HG03354 (cell line): ENCODE measurements at regions not wholly inside any gene's neighbourhood (a gene's known extent, or its start where the extent isn't known, plus 50 kb on each side); places are given as distances from the start of the nearest gene placed in this dataset.
A peak's percentile ranks its signal among the peaks of the same experiment; 100 is the strongest.

Experiments
- ATAC-seq: cut with Tn5 transposase; IDR thresholded peaks from one replicate; pipeline ENCODE4 v1.9.1; 2021; ENCODE audit warnings: mild to moderate bottlenecking; ENCODE audit not compliant: unreplicated experiment, poor library complexity, severe bottlenecking

- ATAC-seq: no peak
Measured at GRCh38 chr12:97257726-97258125, 204.9 kb upstream of the RMST start.

- no peak for ATAC-seq
Measured at GRCh38 chr12:97259098-97259497, 203.5 kb upstream of the RMST start.

GRCh38 chr12:97260786-97261185 lies 201.8 kb upstream of the RMST start:
- ATAC-seq: no peak

GRCh38 chr12:97267166-97267565 lies 195.4 kb upstream of the RMST start:
- no peak for ATAC-seq

- ATAC-seq: no peak
Measured at GRCh38 chr12:97267594-97268202, 194.9 kb upstream of the RMST start.

- ATAC-seq: no peak
Measured at GRCh38 chr12:97272471-97272870, 190.1 kb upstream of the RMST start.

- ATAC-seq: no peak
Measured at GRCh38 chr12:97274386-97274785, 188.2 kb upstream of the RMST start.

- ATAC-seq: no peak
Measured at GRCh38 chr12:97275256-97275655, 187.3 kb upstream of the RMST start.

GRCh38 chr12:97275728-97276590 lies 186.6 kb upstream of the RMST start:
- ATAC-seq: no peak

GRCh38 chr12:97276661-97277429 lies 185.8 kb upstream of the RMST start:
- ATAC-seq: no peak

GRCh38 chr12:97283297-97283696 lies 179.3 kb upstream of the RMST start:
- ATAC-seq: no peak

- ATAC-seq: no peak
Measured at GRCh38 chr12:97288531-97288930, 174.1 kb upstream of the RMST start.

GRCh38 chr12:97292588-97292987 lies 170.0 kb upstream of the RMST start:
- ATAC-seq: no peak

- ATAC-seq: no peak
Measured at GRCh38 chr12:97293541-97293940, 169.1 kb upstream of the RMST start.

- ATAC-seq: no peak
Measured at GRCh38 chr12:97299847-97300246, 162.8 kb upstream of the RMST start.

- ATAC-seq: no peak
Measured at GRCh38 chr12:97300431-97300830, 162.2 kb upstream of the RMST start.

GRCh38 chr12:97300891-97301290 lies 161.7 kb upstream of the RMST start:
- no peak for ATAC-seq

GRCh38 chr12:97301576-97301975 lies 161.0 kb upstream of the RMST start:
- ATAC-seq: no peak

- no peak for ATAC-seq
Measured at GRCh38 chr12:97305651-97306050, 157.0 kb upstream of the RMST start.

- ATAC-seq: peak; percentile 95
Measured at GRCh38 chr12:97306147-97306546, 156.5 kb upstream of the RMST start.
